22Rv1 (cell line): ENCODE measurements at regions not wholly inside any gene's neighbourhood (a gene's known extent, or its start where the extent isn't known, plus 50 kb on each side); places are given as distances from the start of the nearest gene placed in this dataset.

Source experiments
- CTCF ChIP-seq: fragments of 450-650 bp; IDR thresholded peaks from 2 replicates; pipeline ENCODE4 v1.5.1; 2017; ENCODE audit warnings: mild to moderate bottlenecking
- ZFX ChIP-seq: fragments of 450-650 bp; IDR thresholded peaks from 2 replicates; pipeline ENCODE4 v1.6.1; 2017; ENCODE audit warnings: antibody characterized with exemption, borderline replicate concordance

- TF ChIP-seq CTCF, result peak; percentile 50
- TF ChIP-seq ZFX, result no peak
Observed at GRCh38 chr6:44001318-44002066, 125.8 kb downstream of the MRPL14 start.
